DOHH2 (cell line): ENCODE measurements at regions not wholly inside any gene's neighbourhood (a gene's known extent, or its start where the extent isn't known, plus 50 kb on each side); places are given as distances from the start of the nearest gene placed in this dataset.

Experiments
- CTCF ChIP-seq: fragments of 200-600 bp; sonication (generic); IDR thresholded peaks from one replicate; pipeline ENCODE4 v1.5.1; 2014; ENCODE audit warnings: antibody characterized with exemption, mild to moderate bottlenecking, low read depth, low read length; ENCODE audit not compliant: poor library complexity, severe bottlenecking
- EZH2phosphoT487 ChIP-seq: fragments of 200-600 bp; sonication (generic); IDR thresholded peaks from 2 replicates; pipeline ENCODE4 v1.6.1; 2017; ENCODE audit warnings: borderline replicate concordance, mild to moderate bottlenecking, antibody characterized with exemption, low read length, moderate library complexity, mixed read lengths

- TF ChIP-seq CTCF (no peak), EZH2phosphoT487 (no peak)
Observed at GRCh38 chr5:54704825-54705224, 187.3 kb downstream of the SNX18 start.
